RPMI8226 (cell line): ENCODE measurements at regions not wholly inside any gene's neighbourhood (a gene's known extent, or its start where the extent isn't known, plus 50 kb on each side); places are given as distances from the start of the nearest gene placed in this dataset.

Experiments used
- DNase-seq: peaks from one replicate; pipeline ENCODE4 v3.0.0-alpha.2; 2015

GRCh38 chr7:12947465-12947864 is 260.0 kb downstream of the ARL4A start:
- DNase-seq: no peak

- no peak for DNase-seq
These were observed 261.9 kb downstream of the ARL4A start for GRCh38 chr7:12949060-12949931.

GRCh38 chr7:12951397-12951801 is 264.0 kb downstream of the ARL4A start:
- no peak for DNase-seq

GRCh38 chr7:12954380-12955033 is 267.1 kb downstream of the ARL4A start:
- DNase-seq: no peak

GRCh38 chr7:12957487-12957886 is 270.1 kb downstream of the ARL4A start:
- DNase-seq: no peak

- DNase-seq: no peak
These were observed 274.6 kb downstream of the ARL4A start for GRCh38 chr7:12961910-12962480.

- no peak for DNase-seq
These were observed 276.0 kb downstream of the ARL4A start for GRCh38 chr7:12963435-12963834.

- DNase-seq: no peak
These were observed 277.4 kb downstream of the ARL4A start for GRCh38 chr7:12964836-12965235.

GRCh38 chr7:12965767-12966166 is 278.3 kb downstream of the ARL4A start:
- DNase-seq: no peak

- no peak for DNase-seq
These were observed 279.9 kb downstream of the ARL4A start for GRCh38 chr7:12967322-12967721.

- no peak for DNase-seq
These were observed 281.5 kb downstream of the ARL4A start for GRCh38 chr7:12968836-12969422.

- no peak for DNase-seq
These were observed 283.2 kb downstream of the ARL4A start for GRCh38 chr7:12970626-12971025.

GRCh38 chr7:12974451-12975166 is 287.2 kb downstream of the ARL4A start:
- no peak for DNase-seq

GRCh38 chr7:12975412-12975811 is 288.0 kb downstream of the ARL4A start:
- no peak for DNase-seq

GRCh38 chr7:12979181-12979580 is 291.7 kb downstream of the ARL4A start:
- no peak for DNase-seq

GRCh38 chr7:12982178-12982577 is 294.7 kb downstream of the ARL4A start:
- DNase-seq: no peak

GRCh38 chr7:12984117-12984516 is 296.7 kb downstream of the ARL4A start:
- DNase-seq: no peak

GRCh38 chr7:12985228-12985627 is 297.8 kb downstream of the ARL4A start:
- no peak for DNase-seq

GRCh38 chr7:12985752-12986151 is 298.3 kb downstream of the ARL4A start:
- no peak for DNase-seq

- DNase-seq: no peak
These were observed 299.8 kb downstream of the ARL4A start for GRCh38 chr7:12987238-12987637.

- DNase-seq: no peak
These were observed 303.0 kb downstream of the ARL4A start for GRCh38 chr7:12990440-12990839.

- DNase-seq: no peak
These were observed 305.6 kb downstream of the ARL4A start for GRCh38 chr7:12993025-12993424.

- DNase-seq: no peak
These were observed 308.6 kb downstream of the ARL4A start for GRCh38 chr7:12995912-12996469.
